ENCODE measurements at regions not wholly inside any gene's neighbourhood (a gene's known extent, or its start where the extent isn't known, plus 50 kb on each side); places are given as distances from the start of the nearest gene placed in this dataset.
"Not testable (repeated sequence)": the region's sequence is repeated elsewhere in the genome, so short reads cannot be mapped to it uniquely, and the experiment has no call there.

DNA sequence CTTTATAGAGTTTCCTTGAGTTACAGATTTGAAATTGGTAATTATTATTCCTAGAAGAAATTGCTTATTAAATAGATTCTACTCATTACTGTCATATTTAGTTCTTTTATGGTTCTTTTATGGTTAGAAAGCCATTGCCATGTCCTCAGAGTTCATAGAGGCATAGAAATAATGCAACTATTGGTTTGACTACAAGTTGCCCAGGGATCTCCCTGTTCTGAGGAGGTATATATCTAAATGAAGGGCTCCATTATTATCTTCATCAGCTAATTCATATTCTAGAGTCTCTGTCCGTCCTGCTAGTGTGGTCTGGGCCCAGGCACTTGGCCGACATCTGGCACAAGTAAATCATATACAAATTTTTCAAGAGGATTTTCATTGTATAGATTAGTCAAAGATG is 535.7 kb downstream of the PPP4R3C start:
- no peak for DNase-seq (ENCODE audit: low read depth)
- no peak overlapping the region for H3K4me3 ChIP-seq (ENCODE audit: low read length)
- TF ChIP-seq, protein P1, sequence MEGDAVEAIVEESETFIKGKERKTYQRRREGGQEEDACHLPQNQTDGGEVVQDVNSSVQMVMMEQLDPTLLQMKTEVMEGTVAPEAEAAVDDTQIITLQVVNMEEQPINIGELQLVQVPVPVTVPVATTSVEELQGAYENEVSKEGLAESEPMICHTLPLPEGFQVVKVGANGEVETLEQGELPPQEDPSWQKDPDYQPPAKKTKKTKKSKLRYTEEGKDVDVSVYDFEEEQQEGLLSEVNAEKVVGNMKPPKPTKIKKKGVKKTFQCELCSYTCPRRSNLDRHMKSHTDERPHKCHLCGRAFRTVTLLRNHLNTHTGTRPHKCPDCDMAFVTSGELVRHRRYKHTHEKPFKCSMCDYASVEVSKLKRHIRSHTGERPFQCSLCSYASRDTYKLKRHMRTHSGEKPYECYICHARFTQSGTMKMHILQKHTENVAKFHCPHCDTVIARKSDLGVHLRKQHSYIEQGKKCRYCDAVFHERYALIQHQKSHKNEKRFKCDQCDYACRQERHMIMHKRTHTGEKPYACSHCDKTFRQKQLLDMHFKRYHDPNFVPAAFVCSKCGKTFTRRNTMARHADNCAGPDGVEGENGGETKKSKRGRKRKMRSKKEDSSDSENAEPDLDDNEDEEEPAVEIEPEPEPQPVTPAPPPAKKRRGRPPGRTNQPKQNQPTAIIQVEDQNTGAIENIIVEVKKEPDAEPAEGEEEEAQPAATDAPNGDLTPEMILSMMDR (conservative IDR thresholded peaks at IDR 0.05; ENCODE audit: low read length), result no peak

DNA sequence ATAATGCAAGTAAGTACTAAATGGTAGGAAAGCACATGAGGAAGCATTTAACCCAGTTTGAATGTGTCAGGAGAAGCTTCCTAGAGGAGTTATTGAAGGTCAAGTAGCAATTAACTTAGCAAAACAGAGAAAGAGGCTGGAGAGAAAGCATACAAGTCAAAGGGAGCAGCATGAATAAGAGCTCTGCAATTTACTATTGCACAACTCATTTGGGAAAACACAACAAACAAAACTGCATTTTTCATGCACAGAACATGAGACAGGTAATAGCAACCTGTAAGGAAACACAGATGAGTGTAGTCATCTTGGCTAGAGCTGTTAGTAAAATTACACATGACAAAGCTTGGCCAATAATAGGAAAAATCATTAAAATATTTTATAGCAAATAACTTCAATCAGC is 538.1 kb downstream of the PPP4R3C start:
- no peak for DNase-seq (ENCODE audit: low read depth)
- TF ChIP-seq, protein P1 (conservative IDR thresholded peaks at IDR 0.05; ENCODE audit: low read length), result no peak
- H3K4me3 ChIP-seq (ENCODE audit: low read length), result no peak overlapping the region

DNA sequence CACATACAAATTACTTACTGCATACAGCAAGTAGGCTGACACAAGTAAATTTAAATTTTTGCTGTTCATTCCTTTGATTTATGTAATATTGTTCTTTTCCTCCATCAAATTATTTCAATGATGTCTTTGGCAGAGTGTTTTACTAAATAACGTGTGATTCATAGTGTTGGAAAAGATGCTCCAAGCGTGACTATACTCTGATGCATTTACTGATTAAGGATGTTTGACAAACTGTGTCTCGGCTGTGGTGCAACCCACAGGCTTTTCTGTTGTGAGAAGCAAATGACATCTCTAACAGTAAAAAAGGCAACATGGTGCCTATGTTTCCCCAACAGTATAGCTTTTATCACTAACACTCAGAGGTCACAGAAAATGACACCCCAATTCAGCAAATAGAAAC is 540.9 kb downstream of the PPP4R3C start:
- TF ChIP-seq, protein P1 (conservative IDR thresholded peaks at IDR 0.05; ENCODE audit: low read length), result no peak
- DNase-seq (ENCODE audit: low read depth), result no peak
- H3K4me3 ChIP-seq (ENCODE audit: low read length), result no peak overlapping the region

DNA sequence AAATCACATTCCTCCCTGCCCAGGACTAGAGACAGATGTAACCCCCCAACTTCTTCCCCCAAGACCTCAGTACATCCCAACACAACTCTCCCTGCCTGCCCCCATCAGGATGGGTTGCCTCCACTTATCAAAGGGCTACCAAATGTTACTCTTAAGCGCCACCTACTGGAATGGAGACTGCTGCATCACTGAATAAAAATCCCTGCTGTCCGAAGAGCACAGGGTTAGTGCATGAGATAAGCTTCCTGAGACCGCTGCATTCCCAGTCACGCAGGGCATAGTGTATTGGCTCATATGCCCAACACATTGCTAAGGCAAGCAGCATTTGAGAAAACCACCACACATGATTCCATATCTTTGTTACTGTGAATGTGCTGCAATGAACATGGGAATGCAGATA is 544.5 kb downstream of the PPP4R3C start:
- H3K4me3 ChIP-seq (ENCODE audit: low read length), result no peak overlapping the region
- TF ChIP-seq, protein P1 (conservative IDR thresholded peaks at IDR 0.05; ENCODE audit: low read length), result no peak
- DNase-seq (ENCODE audit: low read depth), result no peak

DNA sequence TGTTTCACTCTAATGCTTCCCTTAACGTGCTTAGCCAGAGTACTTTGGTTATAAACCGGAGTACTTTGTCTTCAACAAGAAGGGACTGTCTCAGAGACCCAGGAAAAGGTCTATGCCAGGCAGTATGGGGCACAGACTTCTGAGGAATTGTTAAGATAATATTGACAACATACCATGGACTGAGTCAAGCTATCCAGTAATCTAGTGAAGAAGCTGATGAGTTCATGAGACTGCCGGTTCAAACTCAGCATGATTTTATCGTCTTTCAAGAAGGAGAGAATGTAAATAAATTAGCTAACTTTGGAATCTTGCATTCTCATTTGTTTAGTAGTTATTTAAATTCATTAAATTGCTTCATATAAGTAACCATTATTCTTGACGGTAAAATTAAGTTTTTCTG is 546.1 kb downstream of the PPP4R3C start:
- DNase-seq (ENCODE audit: low read depth), result no peak
- TF ChIP-seq, protein P1 (conservative IDR thresholded peaks at IDR 0.05; ENCODE audit: low read length), result no peak
- no peak overlapping the region for H3K4me3 ChIP-seq (ENCODE audit: low read length)

DNA sequence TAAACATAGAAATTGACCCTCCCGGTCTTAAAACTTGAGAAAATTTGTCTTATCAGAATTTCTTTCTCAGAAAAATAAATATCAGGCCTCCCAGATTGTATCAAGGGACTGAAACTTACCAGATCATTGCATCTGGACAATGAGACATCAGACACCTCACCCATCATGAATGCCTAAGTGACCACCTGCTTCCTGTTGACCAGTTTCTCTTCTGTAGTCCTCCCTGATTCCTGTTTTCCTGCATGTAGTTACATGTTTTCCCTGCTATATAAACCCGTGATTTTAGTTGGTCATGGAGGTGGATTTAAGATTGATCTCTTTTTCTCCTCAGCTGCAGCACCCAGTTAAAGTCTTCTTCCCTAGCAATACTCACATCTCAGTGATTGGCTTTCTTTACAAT is 548.1 kb downstream of the PPP4R3C start:
- no peak for DNase-seq (ENCODE audit: low read depth)
- TF ChIP-seq, protein P1 (conservative IDR thresholded peaks at IDR 0.05; ENCODE audit: low read length), result no peak
- H3K4me3 ChIP-seq (ENCODE audit: low read length), result no peak overlapping the region

DNA sequence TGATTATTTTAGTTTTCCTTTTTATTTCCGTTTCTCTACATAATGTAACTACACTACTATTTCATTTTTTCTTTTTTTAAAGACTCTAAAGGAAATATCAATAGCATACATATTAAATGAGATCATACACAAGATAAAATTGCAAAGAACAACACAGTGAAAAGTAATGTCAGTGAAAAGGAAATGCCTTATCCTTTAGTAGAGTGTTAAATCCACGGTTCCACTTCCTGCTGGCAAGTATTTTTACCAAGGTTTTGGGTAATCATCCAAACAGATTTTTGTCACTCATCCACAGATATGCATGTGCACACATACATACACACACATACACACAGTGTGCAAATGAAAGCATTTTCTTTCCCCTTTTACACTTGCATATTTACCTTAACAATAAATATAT is 548.9 kb downstream of the PPP4R3C start:
- TF ChIP-seq, protein P1 (conservative IDR thresholded peaks at IDR 0.05; ENCODE audit: low read length), result no peak
- no peak overlapping the region for H3K4me3 ChIP-seq (ENCODE audit: low read length)
- DNase-seq (ENCODE audit: low read depth), result no peak

DNA sequence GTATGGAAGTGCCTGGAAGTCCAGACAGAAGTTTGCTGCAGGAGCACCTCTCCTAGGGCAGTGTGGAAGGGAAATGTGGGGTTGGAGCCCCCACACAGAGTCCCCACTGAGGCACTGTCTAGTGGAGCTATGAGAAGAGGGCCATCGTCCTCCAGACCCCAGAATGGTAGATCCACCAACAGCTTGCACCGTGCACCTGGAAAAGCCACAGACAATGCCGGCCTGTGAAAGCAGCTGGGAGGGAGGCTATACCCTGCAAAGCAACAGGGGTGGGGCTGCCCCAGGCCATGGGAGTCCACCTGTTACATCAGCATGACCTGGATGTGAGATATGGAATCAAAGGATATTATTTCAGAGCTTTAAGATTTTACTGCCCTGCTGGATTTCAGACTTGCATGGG is 551.4 kb downstream of the PPP4R3C start:
- not testable (repeated sequence) for DNase-seq (ENCODE audit: low read depth); H3K4me3 ChIP-seq (ENCODE audit: low read length)
